Endodermal cell (in vitro differentiated cells): ENCODE measurements at regions not wholly inside any gene's neighbourhood (a gene's known extent, or its start where the extent isn't known, plus 50 kb on each side); places are given as distances from the start of the nearest gene placed in this dataset.
A peak's percentile ranks its signal among the peaks of the same experiment; 100 is the strongest.

Source experiments
- DNase-seq: peaks from one replicate; pipeline ENCODE4 v3.0.0-alpha.2; 2017
- H3K27ac ChIP-seq: 2 replicates; pipeline ENCODE4 v1.5.1; 2013; ENCODE audit warnings: mild to moderate bottlenecking, low read depth, low read length, moderate library complexity
- H3K27me3 ChIP-seq: 2 replicates; pipeline ENCODE4 v1.6.1; 2013; ENCODE audit warnings: mild to moderate bottlenecking, low read length, moderate library complexity; ENCODE audit not compliant: insufficient read depth, control insufficient read depth, poor library complexity, severe bottlenecking
- H3K36me3 ChIP-seq: 2 replicates; pipeline ENCODE4 v1.7.0; 2013; ENCODE audit warnings: mild to moderate bottlenecking, low read length, moderate library complexity; ENCODE audit not compliant: control insufficient read depth, insufficient read depth
- H3K4me1 ChIP-seq: one replicate; pipeline ENCODE4 v1.7.0; 2013; ENCODE audit warnings: low read length; ENCODE audit not compliant: control insufficient read depth, insufficient read depth
- H3K4me3 ChIP-seq: 2 replicates; pipeline ENCODE4 v1.5.1; 2013; ENCODE audit warnings: mild to moderate bottlenecking, low read length, moderate library complexity
- H3K9ac ChIP-seq: 2 replicates; pipeline ENCODE4 v1.6.1; 2013; ENCODE audit warnings: mild to moderate bottlenecking, low read length, moderate library complexity; ENCODE audit not compliant: poor library complexity, severe bottlenecking; ENCODE audit errors: extremely low read depth
- H3K9me3 ChIP-seq: 2 replicates; pipeline ENCODE4 v1.6.1; 2013; ENCODE audit warnings: mild to moderate bottlenecking, low read length, moderate library complexity; ENCODE audit not compliant: control insufficient read depth
- H3K27ac Mint-ChIP-seq: 2 replicates; pipeline ENCODE4 v1.8.0; 2020; ENCODE audit warnings: mixed read lengths
- H3K27me3 Mint-ChIP-seq: 2 replicates; pipeline ENCODE4 v1.8.0; 2021; ENCODE audit warnings: mild to moderate bottlenecking, mixed read lengths; ENCODE audit not compliant: insufficient read depth
- H3K36me3 Mint-ChIP-seq: 2 replicates; pipeline ENCODE4 v1.8.0; 2020; ENCODE audit warnings: low read depth, mixed read lengths
- H3K4me1 Mint-ChIP-seq: 2 replicates; pipeline ENCODE4 v1.8.0; 2020; ENCODE audit warnings: mixed read lengths
- H3K4me3 Mint-ChIP-seq: 2 replicates; pipeline ENCODE4 v1.8.0; 2020; ENCODE audit warnings: mild to moderate bottlenecking, moderate library complexity, mixed read lengths
- H3K9me3 Mint-ChIP-seq: 2 replicates; pipeline ENCODE4 v1.8.0; 2020; ENCODE audit warnings: mild to moderate bottlenecking, mixed read lengths
- WGBS, 2 experiments: methylation state at CpG; one replicate each; pipeline versions ENCODE4 v1.1.5 to v1.1.7; 2013; ENCODE audit warnings: missing lambda C conversion rate in 2 of 2, mixed read lengths in 1 of 2; ENCODE audit not compliant: insufficient coverage in 1 of 2, insufficient read length in 1 of 2; 5-methylcytosine and 5-hydroxymethylcytosine counted together
- TF ChIP-seq, protein P1 (sequence below): fragments of 200-600 bp; sonication (generic); conservative IDR thresholded peaks from 2 replicates; pipeline ENCODE4 v1.5.0; 2021; ENCODE audit warnings: antibody characterized with exemption, mild to moderate bottlenecking

DNA sequence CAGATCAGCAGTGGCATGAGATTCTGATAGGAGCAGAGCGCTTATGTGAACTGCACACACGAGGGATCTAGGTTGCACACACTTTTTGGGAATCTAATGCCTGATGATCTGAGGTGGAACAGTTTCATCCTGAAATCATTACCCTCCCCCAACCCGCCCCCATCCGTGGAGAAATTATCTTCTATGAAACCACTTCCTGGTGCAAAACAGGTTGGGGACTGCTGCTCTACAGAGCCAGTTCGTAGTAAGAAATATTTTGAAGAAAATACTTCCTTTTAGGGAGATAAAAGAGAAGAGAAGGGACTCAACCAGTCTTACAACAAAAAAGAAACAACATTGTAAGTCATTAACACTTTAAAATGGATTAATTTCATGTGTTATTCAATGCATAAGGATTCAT, 1308.2 kb downstream of the GATA3 start:
- Histone ChIP-seq H3K27ac (no peak overlapping the region), H3K4me3 (no peak overlapping the region), H3K9ac (no peak overlapping the region), H3K27me3 (no peaks in the 10 kb centered on the region), H3K9me3 (no peaks in the 10 kb centered on the region), H3K4me1 (no peaks in the 10 kb centered on the region), H3K36me3 (no peaks in the 10 kb centered on the region)
- H3K9me3 Mint-ChIP-seq: no peaks in the 10 kb centered on the region
- H3K4me1 Mint-ChIP-seq: no peaks in the 10 kb centered on the region
- no peaks in the 10 kb centered on the region for H3K27me3 Mint-ChIP-seq
- DNase-seq: no peak
- no peak overlapping the region for H3K4me3 Mint-ChIP-seq
- 94% methylated on average over 5 of the region's 5 CpGs; no CpG with 5 or more reads in 1 of the 2 experiments for WGBS, 2 experiments
- H3K27ac Mint-ChIP-seq: no peak overlapping the region
- TF ChIP-seq, protein P1, sequence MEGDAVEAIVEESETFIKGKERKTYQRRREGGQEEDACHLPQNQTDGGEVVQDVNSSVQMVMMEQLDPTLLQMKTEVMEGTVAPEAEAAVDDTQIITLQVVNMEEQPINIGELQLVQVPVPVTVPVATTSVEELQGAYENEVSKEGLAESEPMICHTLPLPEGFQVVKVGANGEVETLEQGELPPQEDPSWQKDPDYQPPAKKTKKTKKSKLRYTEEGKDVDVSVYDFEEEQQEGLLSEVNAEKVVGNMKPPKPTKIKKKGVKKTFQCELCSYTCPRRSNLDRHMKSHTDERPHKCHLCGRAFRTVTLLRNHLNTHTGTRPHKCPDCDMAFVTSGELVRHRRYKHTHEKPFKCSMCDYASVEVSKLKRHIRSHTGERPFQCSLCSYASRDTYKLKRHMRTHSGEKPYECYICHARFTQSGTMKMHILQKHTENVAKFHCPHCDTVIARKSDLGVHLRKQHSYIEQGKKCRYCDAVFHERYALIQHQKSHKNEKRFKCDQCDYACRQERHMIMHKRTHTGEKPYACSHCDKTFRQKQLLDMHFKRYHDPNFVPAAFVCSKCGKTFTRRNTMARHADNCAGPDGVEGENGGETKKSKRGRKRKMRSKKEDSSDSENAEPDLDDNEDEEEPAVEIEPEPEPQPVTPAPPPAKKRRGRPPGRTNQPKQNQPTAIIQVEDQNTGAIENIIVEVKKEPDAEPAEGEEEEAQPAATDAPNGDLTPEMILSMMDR: no peak
- H3K36me3 Mint-ChIP-seq: no peaks in the 10 kb centered on the region

DNA sequence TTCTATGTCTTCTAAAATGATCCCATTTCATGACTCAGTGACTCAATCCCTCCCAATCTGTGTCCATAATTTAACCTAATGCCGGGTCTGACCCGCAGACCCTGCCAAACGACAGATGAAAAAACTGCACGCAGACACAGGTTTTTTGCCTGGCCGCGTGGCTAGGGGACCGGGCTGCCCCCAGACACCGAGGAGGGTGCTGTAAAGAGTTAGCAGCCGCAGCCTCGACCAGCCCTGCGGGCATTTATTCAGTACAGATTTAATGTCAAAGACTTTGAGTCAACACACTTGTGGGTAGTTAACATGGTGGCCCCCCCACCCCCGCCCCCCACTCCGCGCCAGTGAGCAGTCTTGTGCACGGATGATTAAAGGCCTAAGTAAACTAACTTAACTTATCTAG, 1324.7 kb downstream of the GATA3 start:
- no peak overlapping the region for H3K27ac ChIP-seq
- H3K27me3 ChIP-seq: no peaks in the 10 kb centered on the region
- no peaks in the 10 kb centered on the region for H3K36me3 ChIP-seq
- no peak for DNase-seq
- TF ChIP-seq, protein P1: no peak
- H3K4me3 ChIP-seq: peak overlapping the region; percentile 61
- H3K36me3 Mint-ChIP-seq: peaks cover 6% of the 10 kb centered on the region
- no peak overlapping the region for H3K4me3 Mint-ChIP-seq
- H3K9me3 Mint-ChIP-seq: peaks cover 26% of the 10 kb centered on the region
- peaks cover 5% of the 10 kb centered on the region for H3K4me1 Mint-ChIP-seq
- WGBS, 2 experiments: 94% methylated on average over 10 to 15 of the region's 15 CpGs
- peaks cover 26% of the 10 kb centered on the region for H3K9me3 ChIP-seq
- H3K27ac Mint-ChIP-seq: no peak overlapping the region
- H3K9ac ChIP-seq: no peak overlapping the region
- no peaks in the 10 kb centered on the region for H3K27me3 Mint-ChIP-seq
- no peaks in the 10 kb centered on the region for H3K4me1 ChIP-seq

DNA sequence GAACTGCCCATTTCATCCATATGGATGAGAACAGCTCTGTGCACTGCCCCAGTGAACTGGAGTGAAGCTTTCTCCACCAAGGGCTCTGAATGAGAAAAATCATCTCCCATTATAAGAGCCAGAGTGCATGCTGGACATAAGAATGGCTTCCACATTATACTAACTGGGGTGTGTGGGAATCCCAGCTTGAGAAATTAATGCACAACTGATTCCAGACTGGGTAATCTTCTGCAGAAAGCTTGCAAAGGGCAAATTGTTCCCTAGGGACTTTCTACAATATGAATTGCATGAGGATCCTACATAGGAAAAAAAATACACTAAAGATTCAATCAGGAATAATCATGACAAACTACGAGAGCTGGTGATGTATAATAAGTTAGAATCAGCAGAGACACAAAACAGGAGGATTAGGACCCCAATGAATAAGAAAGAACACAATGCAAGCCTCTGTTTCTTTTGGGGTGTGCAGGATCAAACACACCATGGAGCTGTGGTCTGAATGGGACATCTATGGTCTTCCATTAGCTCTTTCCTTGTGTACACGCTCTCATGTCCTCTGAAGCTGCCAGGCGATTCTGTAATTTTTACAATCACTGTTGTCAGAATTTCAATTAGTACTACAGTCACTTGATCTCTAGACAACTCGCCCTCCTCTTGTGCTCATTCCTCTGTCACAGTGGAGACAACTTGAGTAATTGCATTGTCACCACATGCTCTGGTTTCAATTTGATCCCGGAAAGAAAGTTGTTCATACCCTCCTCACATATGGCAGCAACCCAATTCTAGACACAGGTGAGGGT, 1327.4 kb downstream of the GATA3 start:
- Histone ChIP-seq H3K27ac (no peak overlapping the region), H3K36me3 (no peaks in the 10 kb centered on the region), H3K27me3 (no peaks in the 10 kb centered on the region), H3K4me3 (no peak overlapping the region), H3K4me1 (no peaks in the 10 kb centered on the region), H3K9ac (no peak overlapping the region), H3K9me3 (peaks cover 26% of the 10 kb centered on the region)
- Mint-ChIP-seq H3K4me1 (peaks cover 5% of the 10 kb centered on the region), H3K9me3 (peaks cover 26% of the 10 kb centered on the region), H3K27me3 (no peaks in the 10 kb centered on the region), H3K4me3 (no peak overlapping the region), H3K36me3 (peaks cover 6% of the 10 kb centered on the region), H3K27ac (no peak overlapping the region)
- WGBS, 2 experiments: 91% methylated on average over 4 to 5 of the region's 5 CpGs
- DNase-seq: no peak
- TF ChIP-seq, protein P1: no peak
